NCI-H2196 treated with DMSO at 0.1 percent for 48 hours (cell line): ENCODE measurements at regions not wholly inside any gene's neighbourhood (a gene's known extent, or its start where the extent isn't known, plus 50 kb on each side); places are given as distances from the start of the nearest gene placed in this dataset.
"Not testable (repeated sequence)": the region's sequence is repeated elsewhere in the genome, so short reads cannot be mapped to it uniquely, and the experiment has no call there.

Experiments used
- DNase-seq: peaks from one replicate; lab custom pipeline; 2025; ENCODE audit not compliant: unreplicated experiment; lab: John Stamatoyannopoulos, UW

GRCh38 chr15:66959875-66960274 lies 105.5 kb upstream of the SMAD3 start:
- DNase-seq: no peak

DNA sequence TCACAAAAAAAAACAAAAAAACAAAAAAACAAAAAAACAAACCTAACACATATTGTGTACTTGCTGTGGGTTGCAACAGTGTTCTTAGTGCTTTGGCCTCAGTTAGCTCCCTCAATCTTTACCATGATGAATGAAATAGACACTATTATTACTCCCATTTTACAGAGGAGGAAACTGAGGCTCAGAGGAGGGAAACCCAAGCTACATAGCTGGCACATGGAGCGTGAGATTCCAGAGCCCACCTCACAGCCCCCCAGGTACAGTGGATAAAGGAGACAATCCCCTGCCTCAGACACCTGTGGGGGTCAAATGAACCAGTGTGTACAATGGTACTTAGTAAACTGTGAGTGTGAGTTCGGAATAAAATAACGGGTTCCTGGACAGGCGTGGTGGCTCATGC lies 104.9 kb upstream of the SMAD3 start:
- no peak for DNase-seq

GRCh38 chr15:66961407-66961884 lies 104.0 kb upstream of the SMAD3 start:
- DNase-seq: no peak

- no peak for DNase-seq
Measured at GRCh38 chr15:66961901-66962300, 103.5 kb upstream of the SMAD3 start.

- DNase-seq: no peak
Measured at GRCh38 chr15:66962522-66962921, 102.9 kb upstream of the SMAD3 start.

DNA sequence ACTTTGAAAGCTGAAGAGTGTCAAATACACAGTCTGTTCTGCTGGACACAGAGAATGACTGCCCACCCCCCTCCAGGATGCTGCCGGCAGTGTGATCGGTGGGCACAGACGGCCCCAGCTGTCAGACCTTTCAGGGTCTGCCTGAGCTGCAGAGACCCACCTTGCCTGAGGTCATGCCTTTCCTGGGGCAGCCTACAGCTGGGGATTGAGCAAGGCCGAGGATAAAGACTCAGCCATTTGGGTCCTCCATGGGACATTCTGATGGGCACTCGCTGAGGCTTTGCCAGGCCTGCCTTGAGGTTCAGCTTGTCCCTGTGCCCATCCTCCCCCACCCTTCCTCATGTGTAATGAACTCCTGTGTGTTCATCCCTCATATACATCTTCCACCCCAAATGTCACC lies 102.3 kb upstream of the SMAD3 start:
- DNase-seq: no peak

DNA sequence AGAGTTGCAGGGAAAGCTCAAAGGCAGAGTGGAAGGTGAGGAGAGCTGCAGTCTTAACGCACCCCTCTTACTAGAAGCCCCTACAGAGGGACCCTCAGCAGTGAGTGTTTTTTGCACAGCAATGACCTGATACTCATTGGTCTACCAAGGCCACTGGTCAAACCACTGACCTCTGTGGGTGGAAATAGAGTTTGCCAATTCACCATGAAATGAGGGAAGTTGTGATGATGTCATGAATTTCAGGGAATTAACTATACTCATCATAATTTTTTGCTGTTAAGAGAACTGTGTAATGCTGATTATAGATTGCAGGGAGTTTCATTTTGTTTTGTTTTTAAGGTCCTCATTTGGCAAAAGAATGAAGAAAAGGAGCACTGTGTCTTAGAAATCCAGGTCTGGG lies 101.7 kb upstream of the SMAD3 start:
- DNase-seq: no peak

GRCh38 chr15:66964111-66964738 lies 101.2 kb upstream of the SMAD3 start:
- no peak for DNase-seq

DNA sequence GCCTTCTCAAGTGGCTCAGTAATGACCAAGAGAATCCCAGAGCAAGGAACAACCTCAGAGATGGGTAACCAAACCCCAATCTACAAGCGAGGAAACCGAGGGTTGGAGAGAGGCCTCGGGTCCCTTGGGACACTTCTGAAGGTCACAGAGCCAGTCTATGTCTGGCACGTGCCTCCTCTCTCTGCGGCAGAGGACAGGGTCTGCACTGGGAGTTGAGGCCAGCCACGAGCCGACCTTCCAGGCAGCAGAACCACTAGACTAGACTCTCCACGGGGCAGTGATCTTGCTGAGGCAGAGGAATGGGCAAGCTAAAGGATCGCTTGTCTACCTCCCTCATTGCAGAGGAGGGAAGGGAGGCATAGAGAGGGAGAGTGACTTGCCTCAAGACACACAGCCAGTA lies 100.6 kb upstream of the SMAD3 start:
- no peak for DNase-seq

GRCh38 chr15:66965201-66965900 lies 100.1 kb upstream of the SMAD3 start:
- no peak for DNase-seq

- no peak for DNase-seq
Measured at GRCh38 chr15:66966256-66966655, 99.1 kb upstream of the SMAD3 start.

DNA sequence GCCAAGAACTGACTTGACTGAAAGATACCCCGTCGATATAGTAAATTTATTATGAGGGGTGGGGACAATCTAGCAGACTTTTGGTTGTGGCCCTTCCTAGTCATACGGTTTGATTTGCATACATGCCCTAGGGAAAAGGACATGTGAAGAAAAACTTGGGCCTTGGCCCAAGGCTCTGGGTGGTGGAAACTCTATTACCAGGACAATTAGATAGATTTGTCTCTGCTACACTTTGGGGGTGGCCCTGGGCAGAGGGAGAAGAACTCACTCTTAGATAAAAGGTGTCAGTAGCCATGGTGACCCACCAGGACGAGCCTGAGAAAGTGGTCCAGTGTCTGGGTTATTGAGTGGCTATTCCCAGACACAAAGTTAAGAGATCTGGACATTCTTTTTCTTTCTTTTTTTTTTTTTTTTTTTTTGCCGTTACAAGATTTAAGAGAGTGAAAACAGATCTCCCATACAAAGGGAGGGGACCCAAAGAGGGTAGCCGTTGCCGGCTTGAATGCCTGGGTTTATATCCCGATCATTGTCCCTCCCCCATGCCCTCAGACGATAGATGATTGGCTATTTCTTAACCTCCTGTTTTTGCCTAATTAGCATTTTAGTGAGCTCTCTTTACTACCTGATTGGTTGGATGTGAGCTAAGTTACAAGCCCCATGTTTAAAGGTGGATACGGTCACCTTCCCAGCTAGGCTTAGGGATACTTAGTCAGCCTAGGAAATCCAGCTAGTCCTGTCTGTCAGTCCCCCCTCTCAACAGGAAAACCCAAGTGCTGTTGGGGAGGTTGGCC lies 96.4 kb upstream of the SMAD3 start:
- no peak for DNase-seq

DNA sequence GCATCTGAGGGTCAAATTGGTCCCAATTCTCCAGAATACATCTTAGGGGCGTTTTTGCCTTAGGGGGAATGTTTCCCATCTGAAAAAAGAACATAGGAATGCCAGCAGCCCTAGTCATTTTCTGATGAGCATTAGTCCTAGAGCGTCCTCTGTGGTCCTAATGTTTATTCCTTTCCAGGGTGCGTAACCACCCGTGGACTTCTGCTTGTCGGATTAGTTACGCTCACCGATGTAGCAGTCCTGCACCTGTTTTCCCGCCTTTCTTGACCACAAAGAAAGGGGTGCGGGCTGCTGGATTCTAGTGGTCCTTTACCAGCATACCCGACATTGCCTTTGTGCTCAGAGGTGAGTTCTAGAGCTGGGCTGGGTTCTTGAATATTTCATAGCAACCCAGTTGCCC lies 91.3 kb upstream of the SMAD3 start:
- not testable (repeated sequence) for DNase-seq

- DNase-seq: not testable (repeated sequence)
Measured at GRCh38 chr15:66976106-66976640, 89.2 kb upstream of the SMAD3 start.

DNA sequence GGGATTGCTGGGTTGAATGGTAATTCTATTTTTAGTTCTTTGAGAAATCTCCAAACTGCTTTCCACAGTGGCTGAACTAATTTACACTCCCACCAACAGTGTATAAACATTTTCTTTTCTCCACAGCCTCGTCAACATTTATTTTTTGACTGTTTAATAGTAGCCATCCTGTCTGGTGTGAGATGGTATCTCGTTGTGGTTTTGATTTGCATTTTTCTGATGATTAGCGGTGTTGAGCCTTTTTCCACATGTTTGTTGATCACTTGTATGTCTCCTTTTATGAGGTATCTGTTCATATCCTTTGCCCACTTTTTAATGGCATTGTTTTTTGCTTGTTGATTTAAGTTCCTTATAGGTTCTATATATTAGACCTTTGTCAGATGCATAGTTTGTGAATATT lies 85.1 kb upstream of the SMAD3 start:
- DNase-seq: not testable (repeated sequence)

GRCh38 chr15:66981771-66982170 lies 83.6 kb upstream of the SMAD3 start:
- no peak for DNase-seq

DNA sequence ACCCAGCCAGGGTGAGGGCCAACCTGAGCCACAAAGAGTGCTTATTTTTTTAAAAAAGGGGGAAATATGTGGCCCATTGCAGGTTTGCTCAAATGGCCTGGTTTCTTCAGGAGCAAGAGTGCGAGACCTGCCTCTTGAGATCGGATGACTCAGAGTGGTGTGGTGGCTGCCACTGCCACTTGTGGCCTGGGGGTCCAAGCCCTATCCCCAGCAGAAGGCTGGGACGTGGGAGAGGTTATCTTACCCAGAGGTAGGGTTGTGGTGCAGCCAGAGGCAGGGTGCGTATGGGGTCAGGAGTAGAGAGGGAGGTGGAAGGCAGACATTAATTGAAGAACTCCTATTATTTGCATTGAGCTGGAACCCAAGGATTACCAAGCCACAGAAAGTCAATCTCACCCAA lies 83.2 kb upstream of the SMAD3 start:
- DNase-seq: no peak

DNA sequence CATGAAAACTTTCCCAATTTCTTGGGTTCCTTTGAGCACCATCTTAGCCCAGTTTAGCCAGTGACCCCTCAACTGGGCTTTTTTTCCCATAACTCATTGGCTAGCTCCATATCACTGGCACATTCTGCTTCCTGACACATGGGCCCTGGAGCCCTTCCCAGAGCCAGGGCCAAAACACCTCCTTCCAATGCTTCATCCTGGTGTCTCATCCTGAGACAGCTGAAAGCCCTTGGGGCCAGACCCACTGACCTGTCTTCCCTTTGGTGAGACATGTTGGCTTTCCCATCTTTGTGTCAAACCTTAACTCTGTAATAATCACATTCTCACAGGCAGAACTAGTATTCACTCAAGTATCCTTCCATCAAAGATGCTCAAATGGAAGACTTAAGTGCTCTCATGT lies 82.6 kb upstream of the SMAD3 start:
- no peak for DNase-seq

DNA sequence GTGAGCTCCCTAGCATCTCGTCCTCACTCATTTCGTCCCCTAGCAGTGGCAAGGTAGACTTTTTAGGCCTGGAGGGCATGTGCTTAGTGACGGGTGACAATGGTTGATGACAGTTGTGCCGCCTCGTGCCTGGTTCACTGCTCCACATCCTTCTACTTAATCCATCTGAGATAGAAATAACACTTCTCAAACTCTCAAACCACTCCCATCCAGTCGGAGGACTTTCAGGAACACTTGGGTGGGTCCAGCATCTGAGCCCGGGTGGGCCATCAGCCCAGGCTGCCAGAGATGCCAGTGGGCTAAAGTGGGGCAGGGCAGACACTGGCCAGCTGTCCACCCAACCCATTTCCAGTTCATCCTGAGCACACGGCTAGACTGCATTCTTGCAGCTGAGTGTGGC lies 79.7 kb upstream of the SMAD3 start:
- no peak for DNase-seq

DNA sequence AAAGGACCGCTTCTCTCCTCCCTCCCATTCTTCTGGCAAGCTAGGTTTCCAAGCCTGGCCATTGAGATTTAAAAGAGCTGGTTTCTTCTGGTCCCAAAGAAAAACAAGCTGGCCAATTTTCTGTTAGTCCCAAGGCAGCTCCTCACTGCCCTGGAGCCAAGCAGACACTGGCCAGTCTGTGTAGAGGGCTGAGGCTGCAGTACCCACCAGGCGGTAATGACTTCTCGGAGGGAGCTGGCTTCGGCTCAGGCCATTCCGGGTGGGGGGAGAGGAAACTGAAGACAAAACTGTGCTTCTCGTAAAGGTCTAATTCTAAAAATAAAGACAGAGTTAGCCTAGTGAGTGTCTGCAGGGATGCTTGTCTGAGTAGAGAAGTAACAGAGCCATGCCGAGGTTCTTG lies 78.5 kb upstream of the SMAD3 start:
- DNase-seq: no peak

GRCh38 chr15:66993090-66993489 lies 72.3 kb upstream of the SMAD3 start:
- DNase-seq: no peak
